IMR-90 (cell line): ENCODE measurements at regions not wholly inside any gene's neighbourhood (a gene's known extent, or its start where the extent isn't known, plus 50 kb on each side); places are given as distances from the start of the nearest gene placed in this dataset.

ENCODE experiments used
- ATAC-seq: fragments of 200-7000 bp; cut with Tn5 transposase; 2 replicates; pipeline ENCODE4 v1.9.1; 2020; ENCODE audit warnings: low read depth, mild to moderate bottlenecking, moderate library complexity
- BruUV-seq: library from RNA; stranded (reverse); fragments of 400-500 nt; replicated peaks from 2 replicates; lab custom pipeline; 2021; lab: Mats Ljungman, UMichigan
- CTCF ChIA-PET: fragments of 300-600 bp; formaldehyde crosslinking; extraction: SDS; loops from one replicate; lab custom pipeline; 2021; ENCODE audit warnings: antibody characterized with exemption; lab: Yijun Ruan, JAX
- POLR2A ChIA-PET: fragments of 300-600 bp; sonication (Branson Sonifier 250); formaldehyde crosslinking; loops from one replicate; lab custom pipeline; 2022; ENCODE audit warnings: antibody characterized with exemption; ENCODE audit not compliant: unreplicated experiment; lab: Charles Lee
- DNase-seq: peaks from one replicate; pipeline ENCODE4 v3.0.0; 2013
- H2AFZ ChIP-seq: replicated peaks from 2 replicates; pipeline ENCODE3; 2013; ENCODE audit warnings: low read length, mild to moderate bottlenecking; ENCODE audit not compliant: poor library complexity
- H2AK5ac ChIP-seq: 2 replicates; pipeline ENCODE4 v1.6.1; 2013; ENCODE audit warnings: low read depth, low read length, inconsistent platforms
- H2AK9ac ChIP-seq: replicated peaks from 2 replicates; pipeline ENCODE3; 2013; ENCODE audit warnings: mild to moderate bottlenecking, low read depth, low read length, moderate library complexity; ENCODE audit not compliant: poor library complexity
- H2BK120ac ChIP-seq: 2 replicates; pipeline ENCODE4 v1.6.1; 2013; ENCODE audit warnings: low read depth, low read length, inconsistent platforms
- H2BK15ac ChIP-seq: 3 replicates; pipeline ENCODE4 v1.6.1; 2013; ENCODE audit warnings: low read depth, low read length, inconsistent platforms
- H2BK20ac ChIP-seq: 2 replicates; pipeline ENCODE4 v1.6.1; 2013; ENCODE audit warnings: low read depth, mild to moderate bottlenecking, inconsistent platforms, low read length, moderate library complexity
- H2BK5ac ChIP-seq: 2 replicates; pipeline ENCODE4 v1.6.1; 2013; ENCODE audit warnings: mild to moderate bottlenecking, low read depth, low read length, inconsistent platforms; ENCODE audit not compliant: poor library complexity, severe bottlenecking
- H3K14ac ChIP-seq: replicated peaks from 2 replicates; pipeline ENCODE4 v1.6.1; 2013; ENCODE audit warnings: low read depth, low read length, inconsistent platforms
- H3K18ac ChIP-seq: 2 replicates; pipeline ENCODE4 v1.6.1; 2013; ENCODE audit warnings: low read depth, low read length, control low read depth
- H3K23ac ChIP-seq: 2 replicates; pipeline ENCODE4 v1.6.1; 2013; ENCODE audit warnings: low read depth, low read length, inconsistent platforms
- H3K27ac ChIP-seq: 2 replicates; pipeline ENCODE4 v1.5.1; 2013; ENCODE audit warnings: mild to moderate bottlenecking, control low read depth, low read length; ENCODE audit not compliant: insufficient read depth
- H3K27me3 ChIP-seq: 2 replicates; pipeline ENCODE4 v1.6.1; 2013; ENCODE audit warnings: low read length; ENCODE audit not compliant: control insufficient read depth, insufficient read depth
- H3K36me3 ChIP-seq: 2 replicates; pipeline ENCODE4 v1.6.1; 2013; ENCODE audit warnings: low read length, mixed read lengths; ENCODE audit not compliant: control insufficient read depth, insufficient read depth
- H3K4ac ChIP-seq: 2 replicates; pipeline ENCODE4 v1.6.1; 2013; ENCODE audit warnings: low read depth, low read length, inconsistent platforms
- H3K4me1 ChIP-seq: 2 replicates; pipeline ENCODE4 v1.6.1; 2013; ENCODE audit warnings: low read length, mixed read lengths; ENCODE audit not compliant: control insufficient read depth, insufficient read depth
- H3K4me2 ChIP-seq: 2 replicates; pipeline ENCODE4 v1.6.1; 2013; ENCODE audit warnings: low read depth, mild to moderate bottlenecking, control low read depth, low read length, moderate library complexity
- H3K4me3 ChIP-seq: 2 replicates; pipeline ENCODE4 v1.5.1; 2013; ENCODE audit warnings: low read depth, mild to moderate bottlenecking, control low read depth, low read length, moderate library complexity; ENCODE audit not compliant: insufficient read depth
- H3K56ac ChIP-seq: 2 replicates; pipeline ENCODE4 v1.6.1; 2013; ENCODE audit warnings: low read length, inconsistent platforms; ENCODE audit not compliant: insufficient read depth; ENCODE audit errors: extremely low read depth
- H3K79me1 ChIP-seq, 2 experiments: 2 replicates each; pipeline ENCODE4 v1.6.1; 2013; ENCODE audit warnings: low read length in 2 of 2, inconsistent platforms in 1 of 2, low read depth in 1 of 2
- H3K9ac ChIP-seq: 2 replicates; pipeline ENCODE4 v1.6.1; 2013; ENCODE audit warnings: low read depth, low read length, control low read depth
- H3K9me1 ChIP-seq: 2 replicates; pipeline ENCODE4 v1.6.1; 2013; ENCODE audit warnings: low read length, inconsistent platforms; ENCODE audit not compliant: insufficient read depth
- H3K9me3 ChIP-seq: 2 replicates; pipeline ENCODE4 v1.6.1; 2013; ENCODE audit warnings: low read length; ENCODE audit not compliant: control insufficient read depth, insufficient read depth
- H4K20me1 ChIP-seq: 2 replicates; pipeline ENCODE4 v1.6.1; 2013; ENCODE audit warnings: low read length, inconsistent platforms; ENCODE audit not compliant: insufficient read depth
- H4K5ac ChIP-seq: 2 replicates; pipeline ENCODE4 v1.6.1; 2013; ENCODE audit warnings: mild to moderate bottlenecking, low read depth, low read length, control low read depth
- H4K8ac ChIP-seq, 2 experiments: 2 replicates each; pipeline ENCODE4 v1.6.1; 2013; ENCODE audit warnings: low read depth in 2 of 2, low read length in 2 of 2, control low read depth in 1 of 2, inconsistent platforms in 1 of 2
- H4K91ac ChIP-seq: 2 replicates; pipeline ENCODE4 v1.6.1; 2013; ENCODE audit warnings: low read depth, low read length, inconsistent platforms; ENCODE audit not compliant: insufficient read depth
- POLR2A ChIP-seq: IDR thresholded peaks from 2 replicates; pipeline ENCODE4 v1.6.1; 2012; ENCODE audit warnings: mild to moderate bottlenecking, low read depth, low read length
- RFX5 ChIP-seq: IDR thresholded peaks from 2 replicates; pipeline ENCODE4 v1.8.0; 2012; ENCODE audit warnings: low read depth, mild to moderate bottlenecking, low read length, moderate library complexity
- USF2 ChIP-seq: fragments of 150-350 bp; IDR thresholded peaks from 2 replicates; pipeline ENCODE4 v1.6.1; 2017; ENCODE audit warnings: mild to moderate bottlenecking, antibody characterized with exemption, low read length, low read depth
- WGBS, 2 experiments: methylation state at CpG; one replicate each; pipeline versions ENCODE4 v1.1.5 to v1.1.7; 2013; ENCODE audit warnings: missing lambda C conversion rate in 2 of 2; ENCODE audit not compliant: insufficient read length in 1 of 2; ENCODE audit errors: extremely low coverage in 2 of 2; 5-methylcytosine and 5-hydroxymethylcytosine counted together
- dilution Hi-C: fragments of 300-500 bp; cut with HindIII; formaldehyde crosslinking; loops from one replicate; pipeline ENCODE4 v1.14.3; 2018; ENCODE audit warnings: low sequenced_read_pairs; ENCODE audit not compliant: unreplicated experiment
- in situ Hi-C: fragments of 300-500 bp; cut with MboI; formaldehyde crosslinking; loops from 3 replicates; pipeline ENCODE4 v1.14.3; 2019; ENCODE audit warnings: low sequenced_read_pairs, inconsistent platforms, mixed read lengths
- intact Hi-C: fragments of 100-400 bp; cut with micrococcal nuclease; formaldehyde crosslinking; loops from 2 replicates; pipeline ENCODE4 v1.10.0; 2022

GRCh38 chr5:96610747-96611146, 51.4 kb upstream of the CAST start:
- H3K4me1 ChIP-seq = no peaks in the 10 kb centered on the region; the same call in 1 of the 2 replicates
- no peak overlapping the region for H3K4me2 ChIP-seq
- no peak overlapping the region for H2AK9ac ChIP-seq
- no peak overlapping the region for H3K56ac ChIP-seq
- dilution Hi-C loops = no loop called here
- H3K79me1 ChIP-seq = no peaks in the 10 kb centered on the region
- no peaks in the 10 kb centered on the region for H3K9me3 ChIP-seq
- no peak overlapping the region for H3K4ac ChIP-seq
- no peak for DNase-seq
- H4K20me1 ChIP-seq = peaks cover 5% of the 10 kb centered on the region; the same call in 1 of the 2 replicates
- WGBS, 2 experiments = no CpG with 5 or more reads among the region's 4 CpGs
- no peak overlapping the region for H2BK20ac ChIP-seq
- CTCF ChIA-PET = no interaction called here
- no peak overlapping the region for H2AFZ ChIP-seq
- TF ChIP-seq USF2 = no peak
- TF ChIP-seq POLR2A = no peak
- no peak for TF ChIP-seq RFX5
- no peak overlapping the region for H2BK120ac ChIP-seq
- no peak overlapping the region for H3K27ac ChIP-seq
- BruUV-seq = no TSS peak
- no peak overlapping the region for H4K8ac ChIP-seq
- no peak for ATAC-seq
- no peak overlapping the region for H2AK5ac ChIP-seq
- peaks cover 3% of the 10 kb centered on the region for H3K9me1 ChIP-seq
- no peaks in the 10 kb centered on the region for H3K27me3 ChIP-seq
- no peak overlapping the region for H2BK5ac ChIP-seq
- no peak overlapping the region for H4K91ac ChIP-seq
- no peak overlapping the region for H3K23ac ChIP-seq
- H3K4me3 ChIP-seq = no peak overlapping the region
- no peak overlapping the region for H3K14ac ChIP-seq
- no peak overlapping the region for H2BK15ac ChIP-seq
- no peak overlapping the region for H4K5ac ChIP-seq
- no peak overlapping the region for H3K18ac ChIP-seq
- H3K9ac ChIP-seq = no peak overlapping the region
- H3K36me3 ChIP-seq = no peaks in the 10 kb centered on the region
- POLR2A ChIA-PET = no interaction called here
- intact Hi-C loops = loop anchor here (5.0 to 10.0 kb wide), 3 partner anchors 142 to 327 kb away; partner anchors contain the start of gene LNPEP
- in situ Hi-C loops = loop anchor here (10.0 to 25.0 kb wide), 3 partner anchors 74 to 552 kb away; no protein-coding TSS in a partner anchor
